HG03520 (cell line): ENCODE measurements at regions not wholly inside any gene's neighbourhood (a gene's known extent, or its start where the extent isn't known, plus 50 kb on each side); places are given as distances from the start of the nearest gene placed in this dataset.

Source experiments
- ATAC-seq: cut with Tn5 transposase; IDR thresholded peaks from one replicate; pipeline ENCODE4 v1.9.1; 2021; ENCODE audit warnings: mild to moderate bottlenecking, moderate library complexity; ENCODE audit not compliant: unreplicated experiment

DNA sequence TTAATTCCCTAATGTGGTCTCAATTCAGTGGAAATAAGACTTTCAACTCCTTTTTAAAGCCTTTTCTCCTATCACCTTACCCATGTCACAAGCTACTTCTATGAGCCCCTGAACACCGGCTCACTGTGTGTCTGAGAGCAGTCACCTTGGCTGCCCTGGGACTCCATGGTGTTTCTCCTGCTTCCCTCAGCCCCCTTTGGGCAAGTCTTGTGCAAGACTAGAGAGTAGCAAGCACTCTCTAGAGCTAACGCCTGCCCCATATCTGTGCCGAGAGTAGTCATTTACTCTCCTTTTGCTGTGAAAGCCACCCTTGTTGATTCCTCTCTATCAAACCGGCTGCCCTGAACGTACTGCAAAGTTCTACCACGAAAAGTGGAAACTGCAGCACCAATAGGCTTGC, 77.9 kb upstream of the DAB2 start:
- ATAC-seq = no peak

GRCh38 chr5:39501397-39501796, 76.6 kb upstream of the DAB2 start:
- ATAC-seq = no peak

DNA sequence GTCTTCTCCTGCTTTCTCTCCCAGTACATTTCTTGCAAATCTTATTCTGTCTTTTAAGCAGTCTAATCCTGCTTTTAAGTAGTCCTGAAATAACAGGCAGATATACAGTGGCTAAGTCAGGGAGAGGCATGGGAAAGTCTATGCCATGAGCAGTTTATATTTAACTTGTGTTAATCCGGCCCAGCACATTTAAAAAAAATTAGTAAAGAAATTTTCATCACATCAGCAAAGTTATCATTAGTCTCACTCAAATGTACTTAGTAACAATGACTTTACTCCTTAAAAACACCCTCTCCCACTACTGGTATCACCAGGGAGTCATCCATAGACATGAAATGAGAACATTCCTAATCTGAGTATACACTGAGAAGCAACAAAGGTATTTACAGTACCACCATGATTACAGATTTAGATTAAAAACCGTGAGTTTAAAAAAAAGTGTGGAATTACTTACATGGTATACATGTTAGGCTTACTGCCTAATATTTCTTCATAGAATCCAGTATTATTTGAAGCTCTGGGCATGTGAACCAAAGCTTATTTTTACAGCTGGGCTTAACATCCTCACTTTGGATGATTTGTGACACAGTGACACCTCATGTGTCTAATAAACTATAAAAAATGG, 75.9 kb upstream of the DAB2 start:
- no peak for ATAC-seq

GRCh38 chr5:39498278-39498952, 73.6 kb upstream of the DAB2 start:
- ATAC-seq = no peak

- ATAC-seq = no peak
These were observed 72.5 kb upstream of the DAB2 start for GRCh38 chr5:39497322-39497721.

- no peak for ATAC-seq
These were observed 70.4 kb upstream of the DAB2 start for GRCh38 chr5:39495227-39495626.

- no peak for ATAC-seq
These were observed 69.8 kb upstream of the DAB2 start for GRCh38 chr5:39494534-39494933.

- no peak for ATAC-seq
These were observed 69.3 kb upstream of the DAB2 start for GRCh38 chr5:39494107-39494510.

DNA sequence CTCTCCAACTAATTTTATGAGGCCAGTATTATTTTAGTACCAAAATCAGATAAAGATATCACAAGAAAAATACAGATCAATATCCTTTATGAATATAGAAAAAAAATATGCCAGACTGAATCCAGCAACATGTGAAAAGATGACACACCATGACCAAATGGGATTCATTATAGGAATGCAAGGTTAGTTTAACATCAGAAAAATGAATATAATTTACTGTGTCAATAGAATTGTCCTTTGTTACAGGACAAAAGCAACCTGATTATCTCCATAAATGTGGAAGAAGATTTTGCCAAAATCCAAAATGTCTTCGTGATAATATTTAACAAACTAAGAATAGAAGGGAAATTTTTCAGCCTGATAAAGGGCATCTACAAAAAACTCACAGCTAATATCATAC, 66.4 kb upstream of the DAB2 start:
- no peak for ATAC-seq

GRCh38 chr5:39489263-39489662, 64.5 kb upstream of the DAB2 start:
- ATAC-seq = no peak

GRCh38 chr5:39486790-39487189, 62.0 kb upstream of the DAB2 start:
- no peak for ATAC-seq

- ATAC-seq = no peak
These were observed 61.6 kb upstream of the DAB2 start for GRCh38 chr5:39486361-39486760.

DNA sequence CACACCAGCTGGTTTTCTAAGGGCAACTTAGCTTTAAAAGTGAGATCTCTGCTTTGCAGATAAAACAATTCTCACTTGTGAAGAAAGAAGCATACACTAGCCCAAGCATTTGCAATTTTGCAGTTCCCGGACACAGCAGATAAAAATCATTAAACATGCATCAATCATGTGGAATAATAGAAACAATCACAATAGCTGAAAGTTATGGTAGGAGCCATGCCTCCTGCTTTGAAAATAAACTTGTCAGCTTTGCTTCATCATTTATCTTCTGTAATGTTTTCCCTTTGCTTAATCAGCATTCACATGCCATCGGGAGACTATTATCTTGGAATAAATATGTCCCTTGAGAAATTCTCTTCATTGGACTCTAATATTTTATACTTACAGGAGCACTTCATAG, 60.3 kb upstream of the DAB2 start:
- no peak for ATAC-seq

GRCh38 chr5:39484673-39485072, 59.9 kb upstream of the DAB2 start:
- no peak for ATAC-seq

DNA sequence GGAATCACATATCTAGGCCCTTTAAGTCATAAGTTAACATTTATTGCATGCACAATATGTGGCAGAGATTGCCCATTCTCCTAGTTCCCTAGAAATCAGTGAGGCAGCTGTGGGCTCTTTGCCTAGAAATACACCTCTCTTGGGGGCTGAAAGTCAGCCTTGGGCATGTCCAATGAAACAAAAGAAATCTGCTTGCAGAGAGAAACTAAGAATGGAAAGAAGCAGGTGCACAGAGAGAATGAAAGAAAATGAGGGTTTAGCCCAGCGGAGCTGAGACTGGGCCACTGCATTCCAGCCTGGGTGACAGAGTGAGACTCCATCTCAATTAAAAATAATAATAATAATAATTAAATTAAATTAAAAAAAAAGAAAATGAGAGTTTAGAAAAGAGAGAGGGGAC, 57.3 kb upstream of the DAB2 start:
- ATAC-seq = no peak

DNA sequence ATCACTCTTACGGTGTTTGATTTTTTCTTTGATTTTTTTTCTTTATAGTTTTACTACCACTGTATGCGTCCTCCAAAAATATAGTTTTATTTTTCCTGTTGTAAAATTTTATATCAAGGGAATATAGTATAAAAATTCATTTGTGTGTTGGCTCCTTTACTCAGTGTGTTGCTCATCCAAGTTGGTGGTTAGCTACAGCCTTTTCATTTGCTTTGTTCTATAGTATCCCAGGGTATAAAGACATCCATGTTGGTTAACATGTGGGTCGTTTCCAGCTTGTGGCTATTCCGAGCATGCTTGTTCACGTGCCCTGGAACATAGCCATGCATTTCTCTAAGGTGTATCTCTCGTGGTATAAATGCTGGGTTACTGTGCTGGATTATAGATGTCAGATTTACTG, 54.8 kb upstream of the DAB2 start:
- ATAC-seq = no peak

GRCh38 chr5:39478863-39479262, 54.1 kb upstream of the DAB2 start:
- no peak for ATAC-seq

DNA sequence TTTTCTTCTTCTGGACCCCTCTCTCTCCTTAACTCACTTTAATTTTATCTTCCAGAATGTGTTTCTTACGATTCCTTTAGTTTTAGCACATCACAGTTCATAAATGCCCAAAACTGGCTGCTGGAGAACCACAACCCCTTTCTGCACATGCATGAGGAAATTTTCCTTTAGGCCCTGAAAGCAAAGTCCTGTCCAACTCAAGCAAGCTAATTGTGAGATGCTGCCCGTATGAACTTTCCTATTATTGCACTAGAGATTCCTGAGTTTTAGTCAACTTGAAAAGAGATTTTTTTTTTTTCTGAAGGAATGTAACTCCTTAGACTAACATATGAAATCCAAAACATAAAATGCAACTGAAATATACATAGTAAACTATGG, 52.1 kb upstream of the DAB2 start:
- no peak for ATAC-seq

- no peak for ATAC-seq
These were observed 51.4 kb upstream of the DAB2 start for GRCh38 chr5:39475881-39476842.

- no peak for ATAC-seq
These were observed 50.4 kb upstream of the DAB2 start for GRCh38 chr5:39475159-39475571.
